H1 (cell line): ENCODE measurements at regions not wholly inside any gene's neighbourhood (a gene's known extent, or its start where the extent isn't known, plus 50 kb on each side); places are given as distances from the start of the nearest gene placed in this dataset.

Source experiments
- ASH2L ChIP-seq: fragments of 200-600, 300-600 bp; sonication (generic); IDR thresholded peaks from one replicate; pipeline ENCODE4 v1.7.1; 2017; ENCODE audit warnings: low read length
- CBX5 ChIP-seq: fragments of 300-800, 300-1000 bp; sonication (generic); IDR thresholded peaks from 2 replicates; pipeline ENCODE4 v1.7.1; 2016; ENCODE audit warnings: antibody characterized with exemption, low read length, low read depth
- CTBP2 ChIP-seq: IDR thresholded peaks from 2 replicates; pipeline ENCODE4 v1.7.0; 2011; ENCODE audit warnings: borderline replicate concordance, mild to moderate bottlenecking, moderate library complexity, mixed read lengths, low read length; ENCODE audit not compliant: insufficient read depth, insufficient read length
- KDM5A ChIP-seq: fragments of 200-600 bp; IDR thresholded peaks from 2 replicates; pipeline ENCODE4 v1.7.1; 2012; ENCODE audit warnings: mild to moderate bottlenecking, low read length, inconsistent platforms, mixed read lengths
- RNF2 ChIP-seq: fragments of 200-900, 300-1000 bp; sonication (generic); IDR thresholded peaks from 2 replicates; pipeline ENCODE4 v1.7.1; 2016; ENCODE audit warnings: borderline replicate concordance, low read depth, mild to moderate bottlenecking, antibody characterized with exemption, low read length; ENCODE audit not compliant: poor library complexity, severe bottlenecking; ENCODE audit errors: missing control alignments
- TBP ChIP-seq: IDR thresholded peaks from 2 replicates; pipeline ENCODE4 v1.6.1; 2011; ENCODE audit warnings: low read depth, low read length, improper control_type of control experiment
- ZNF274 ChIP-seq: IDR thresholded peaks from 2 replicates; pipeline ENCODE4 v1.7.0; 2012; ENCODE audit warnings: low read length, borderline replicate concordance; ENCODE audit errors: extremely low read depth

GRCh38 chr10:78426181-78426580 lies 392.5 kb downstream of the RPS24 start (continued):
- TF ChIP-seq CTBP2: no peak
- no peak for TF ChIP-seq RNF2
- TF ChIP-seq ASH2L: no peak
- no peak for TF ChIP-seq KDM5A
- TF ChIP-seq CBX5: no peak
- TF ChIP-seq ZNF274: no peak
- no peak for TF ChIP-seq TBP
